Stimulated activated naive CD8-positive, alpha-beta T cell treated with anti-CD3 and anti-CD28 coated beads, Interleukin-15, amount 100 ng/mL, for 72 hours (primary cell): ENCODE measurements at regions not wholly inside any gene's neighbourhood (a gene's known extent, or its start where the extent isn't known, plus 50 kb on each side); places are given as distances from the start of the nearest gene placed in this dataset.
A peak's percentile ranks its signal among the peaks of the same experiment; 100 is the strongest.
"Not testable (repeated sequence)": the region's sequence is repeated elsewhere in the genome, so short reads cannot be mapped to it uniquely, and the experiment has no call there.

Experiments
- ATAC-seq: fragments of 150-1000 bp; cut with Tn5 transposase; 2 replicates; pipeline ENCODE4 v1.10.0; 2021; ENCODE audit warnings: mild to moderate bottlenecking, moderate library complexity
- DNase-seq, 2 donors: peaks; one replicate each; pipeline ENCODE4 v3.0.0; 2021 to 2022
- H3K27ac Mint-ChIP-seq, 2 donors: one replicate each; pipeline ENCODE4 v1.8.0; 2022; ENCODE audit warnings: mild to moderate bottlenecking in 2 of 2, mixed read lengths in 2 of 2, moderate library complexity in 2 of 2
- H3K27me3 Mint-ChIP-seq: one replicate; pipeline ENCODE4 v1.8.0; 2022; ENCODE audit warnings: mixed read lengths
- H3K4me1 Mint-ChIP-seq: one replicate; pipeline ENCODE4 v1.8.0; 2022; ENCODE audit warnings: mild to moderate bottlenecking, mixed read lengths
- H3K4me3 Mint-ChIP-seq, 2 donors: one replicate each; pipeline ENCODE4 v1.8.0; 2022; ENCODE audit warnings: mild to moderate bottlenecking in 2 of 2, mixed read lengths in 2 of 2, moderate library complexity in 1 of 2
- H3K9me3 Mint-ChIP-seq, 2 donors: one replicate each; pipeline ENCODE4 v1.8.0; 2022; ENCODE audit warnings: mixed read lengths in 2 of 2

DNA sequence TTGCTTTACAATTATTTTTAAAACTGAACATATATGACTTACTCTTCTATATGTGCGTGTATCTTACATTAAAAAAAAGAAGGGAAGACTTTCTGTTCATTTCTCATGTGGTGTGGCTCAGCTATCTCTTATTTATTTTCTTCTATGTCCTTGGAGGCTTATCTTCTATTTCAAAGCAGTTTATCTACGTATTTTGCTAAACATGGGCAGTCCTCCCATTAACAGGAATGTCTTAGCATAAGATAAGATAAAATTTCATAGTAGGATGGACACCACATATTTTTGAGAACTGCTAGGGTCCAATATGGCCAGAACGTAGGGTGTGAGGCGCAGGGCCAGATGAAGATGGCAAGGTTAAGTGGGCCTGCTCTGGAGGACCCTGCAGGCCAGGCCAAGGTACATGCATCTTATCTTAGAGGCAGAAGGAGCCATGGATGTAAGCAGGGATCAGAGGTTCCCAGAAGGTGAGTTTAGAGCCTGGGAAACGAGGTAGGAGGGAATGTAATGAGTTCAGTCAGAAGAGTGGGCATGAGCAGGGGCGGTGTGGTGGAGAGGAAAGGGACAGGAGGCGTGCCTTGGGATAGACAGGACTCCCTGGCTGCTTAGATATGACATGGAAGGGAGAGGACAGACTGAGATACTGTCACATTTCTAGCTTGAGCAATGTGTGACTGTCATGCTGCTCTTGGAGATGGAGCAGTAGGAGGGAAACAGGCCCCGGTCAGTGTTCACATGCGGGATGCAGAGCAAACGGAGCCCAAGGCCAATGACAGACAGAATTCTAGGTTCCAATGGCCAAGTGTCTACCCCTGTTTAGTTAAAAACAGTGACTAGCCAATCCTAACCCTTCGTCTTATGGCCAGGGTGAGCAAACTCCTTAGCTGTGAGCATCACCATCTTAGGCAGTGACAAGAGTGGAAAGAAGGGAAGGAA, 68.6 kb upstream of the MEDAG start:
- Mint-ChIP-seq H3K4me3 (no peak overlapping the region), H3K4me1 (peaks cover 12% of the 10 kb centered on the region), H3K27ac (no peak overlapping the region), H3K9me3 (no peaks in the 10 kb centered on the region), H3K27me3 (peaks cover 33% of the 10 kb centered on the region)
- ATAC-seq (no peak), DNase-seq (no peak)

DNA sequence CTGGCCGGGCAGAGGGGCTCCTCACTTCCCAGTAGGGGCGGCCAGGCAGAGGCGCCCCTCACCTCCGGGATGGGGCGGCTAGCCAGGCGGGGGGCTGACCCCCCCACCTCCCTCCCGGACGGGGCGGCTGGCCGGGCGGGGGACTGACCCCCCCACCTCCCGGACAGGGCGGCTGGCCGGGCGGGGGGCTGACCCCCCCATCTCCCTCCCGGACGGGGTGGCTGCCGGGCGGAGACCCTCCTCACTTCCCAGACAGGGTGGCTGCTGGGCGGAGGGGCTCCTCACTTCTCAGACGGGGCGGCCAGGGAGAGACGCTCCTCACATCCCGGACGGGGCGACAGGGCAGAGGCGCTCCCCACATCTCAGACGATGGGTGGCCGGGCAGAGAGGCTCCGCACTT, 66.4 kb upstream of the MEDAG start:
- not testable (repeated sequence) for H3K4me1 Mint-ChIP-seq, H3K4me3 Mint-ChIP-seq, H3K9me3 Mint-ChIP-seq, H3K27ac Mint-ChIP-seq, ATAC-seq, DNase-seq
- peaks cover 14% of the 10 kb centered on the region for H3K27me3 Mint-ChIP-seq

DNA sequence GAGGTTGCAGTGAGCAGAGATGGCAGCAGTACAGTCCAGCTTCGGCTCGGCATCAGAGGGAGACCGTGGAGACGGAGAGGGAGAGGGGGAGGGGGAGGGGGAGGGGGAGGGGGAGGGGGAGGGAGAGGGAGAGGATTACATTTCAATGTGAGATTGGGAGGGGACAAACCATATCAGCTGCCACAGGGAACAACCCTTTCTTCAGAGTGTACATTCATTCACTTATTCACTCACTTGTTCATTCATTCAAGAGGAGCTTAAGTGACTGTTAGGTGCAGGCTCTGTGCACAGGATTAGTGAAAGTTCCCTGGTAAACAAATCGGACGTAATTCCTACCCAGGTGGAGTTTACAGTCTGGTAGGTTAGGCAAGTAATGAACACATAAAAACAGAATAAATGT, 65.6 kb upstream of the MEDAG start:
- DNase-seq (no peak), ATAC-seq (no peak)
- Mint-ChIP-seq H3K4me1 (no peaks in the 10 kb centered on the region), H3K27ac (no peak overlapping the region), H3K4me3 (no peak overlapping the region), H3K27me3 (peaks cover 10% of the 10 kb centered on the region), H3K9me3 (no peaks in the 10 kb centered on the region)

DNA sequence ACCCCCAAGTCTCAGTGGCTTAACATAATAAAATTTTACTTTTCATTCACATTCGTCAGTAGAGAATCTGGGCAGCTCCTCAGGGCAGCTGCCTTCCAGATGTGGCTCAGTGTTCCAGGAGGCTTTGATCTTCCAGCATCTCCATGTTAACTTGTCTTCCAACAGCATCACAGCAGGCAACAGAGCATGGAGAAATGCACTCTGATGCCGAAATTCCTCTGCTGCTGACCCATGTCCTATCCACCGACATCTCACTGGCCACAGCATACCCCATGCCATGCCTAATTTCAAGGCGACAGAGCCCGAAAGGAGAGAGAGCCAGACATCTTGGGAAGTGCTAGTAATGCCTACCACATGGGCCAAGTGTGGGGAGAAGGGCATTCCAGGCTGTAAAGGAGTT, 64.9 kb upstream of the MEDAG start:
- no peak overlapping the region for H3K27ac Mint-ChIP-seq
- H3K4me1 Mint-ChIP-seq = no peaks in the 10 kb centered on the region
- DNase-seq (no peak), ATAC-seq (no peak)
- no peaks in the 10 kb centered on the region for H3K9me3 Mint-ChIP-seq
- H3K27me3 Mint-ChIP-seq = peaks cover 3% of the 10 kb centered on the region
- H3K4me3 Mint-ChIP-seq = no peak overlapping the region

DNA sequence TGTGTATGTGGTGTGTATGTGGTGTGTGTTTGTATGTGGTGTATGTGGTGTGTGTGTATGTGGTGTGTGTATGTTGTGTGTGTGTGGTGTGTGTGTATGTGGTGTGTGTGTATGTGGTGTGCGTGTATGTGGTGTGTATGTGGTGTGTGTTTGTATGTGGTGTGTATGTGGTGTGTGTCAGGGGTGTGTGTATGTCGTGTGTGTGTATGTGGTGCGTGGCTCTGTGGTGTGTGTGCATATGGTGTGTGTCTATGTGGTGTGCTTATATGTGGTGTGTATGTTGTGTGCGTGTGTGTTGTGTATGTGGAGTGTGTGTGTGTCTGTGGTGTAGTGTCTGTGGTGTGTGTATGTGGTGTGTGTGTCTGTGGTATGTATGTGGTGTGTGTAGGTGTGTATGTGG, 62.5 kb upstream of the MEDAG start:
- no peak for ATAC-seq
- Mint-ChIP-seq H3K4me3 (no peak overlapping the region), H3K4me1 (peaks cover 9% of the 10 kb centered on the region), H3K9me3 (no peaks in the 10 kb centered on the region), H3K27ac (no peak overlapping the region), H3K27me3 (no peaks in the 10 kb centered on the region)
- no peak for DNase-seq

DNA sequence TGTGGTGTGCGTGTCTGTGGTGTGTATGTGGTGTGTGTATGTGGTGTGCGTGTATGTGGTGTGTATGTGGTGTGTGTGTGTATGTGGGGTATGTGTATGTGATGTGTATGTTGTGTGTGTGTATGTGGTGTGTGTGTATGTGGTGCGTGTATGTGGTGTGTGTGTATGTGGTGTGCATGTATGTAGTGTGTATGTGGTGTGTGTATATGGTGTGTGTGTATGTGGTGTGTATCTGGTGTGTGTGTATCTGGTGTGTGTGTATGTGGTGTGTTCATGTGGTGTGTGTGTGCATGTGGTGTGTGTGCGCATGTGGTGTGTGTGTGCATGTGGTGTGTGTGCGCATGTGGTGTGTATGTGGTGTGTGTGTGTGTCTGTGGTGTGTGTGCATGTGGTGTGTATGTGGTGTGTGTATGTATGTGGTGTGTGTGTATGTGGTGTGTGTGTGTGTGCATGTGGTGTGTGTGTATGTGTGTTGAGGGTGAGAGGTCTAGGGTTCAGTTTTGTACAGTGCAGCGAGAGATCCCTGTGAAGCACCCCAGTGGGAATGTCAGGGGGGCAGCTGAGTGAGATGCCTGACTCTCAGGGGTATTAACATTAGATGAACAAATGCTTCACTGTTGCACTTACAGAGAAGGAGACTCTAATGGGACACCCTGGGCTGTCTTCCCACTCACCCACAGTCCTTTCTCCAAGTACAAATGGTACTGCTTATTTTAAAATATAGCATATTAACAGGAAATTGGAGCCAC, 61.3 kb upstream of the MEDAG start:
- ATAC-seq = peak; percentile 24
- Mint-ChIP-seq H3K27ac (no peak overlapping the region), H3K4me1 (peaks cover 9% of the 10 kb centered on the region), H3K4me3 (no peak overlapping the region), H3K9me3 (no peaks in the 10 kb centered on the region), H3K27me3 (no peaks in the 10 kb centered on the region)
- no peak for DNase-seq

DNA sequence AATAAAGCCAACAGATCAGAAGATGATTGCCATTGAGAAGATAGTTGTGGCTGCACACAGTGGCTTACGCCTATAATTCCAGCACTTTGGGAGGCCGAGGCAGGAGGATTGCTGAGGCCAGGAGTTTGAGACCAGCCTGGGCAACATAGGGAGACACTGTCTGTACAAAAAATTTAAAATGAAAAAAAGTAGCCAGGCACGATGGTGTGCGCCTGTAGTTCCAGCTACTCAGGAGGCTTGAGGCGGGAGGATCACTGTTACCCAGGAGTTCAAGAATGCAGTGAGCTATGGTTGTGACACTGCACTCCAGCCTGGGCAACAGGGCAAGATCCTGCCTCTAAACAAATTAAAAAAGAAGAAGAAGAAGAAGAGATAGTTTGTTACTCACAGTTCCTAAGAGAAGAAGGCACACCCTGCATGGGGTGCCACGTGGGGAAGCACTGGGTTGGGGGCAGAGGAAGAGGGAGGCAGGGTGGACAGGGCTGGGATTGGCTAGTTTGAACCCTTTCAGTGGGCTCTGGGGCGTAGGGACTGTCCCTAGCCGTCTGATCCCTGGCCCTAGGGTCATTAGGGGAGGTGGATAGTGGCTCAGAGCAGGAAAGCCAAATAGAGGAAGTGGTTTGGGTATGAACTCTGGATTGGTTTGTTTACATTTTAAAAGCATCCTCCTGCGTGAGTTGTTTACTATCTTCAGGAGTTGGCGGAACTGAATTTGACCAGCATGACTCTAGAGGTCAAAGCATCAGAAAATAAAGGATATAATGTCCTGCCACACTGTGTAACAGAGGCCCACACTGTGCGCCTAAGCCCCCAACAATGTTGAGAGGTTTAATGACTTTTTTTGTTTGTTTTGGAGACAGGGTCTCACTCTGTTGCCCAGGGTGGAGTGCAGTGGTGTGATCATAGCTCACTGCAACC, 60.5 kb upstream of the MEDAG start:
- ATAC-seq = no peak

DNA sequence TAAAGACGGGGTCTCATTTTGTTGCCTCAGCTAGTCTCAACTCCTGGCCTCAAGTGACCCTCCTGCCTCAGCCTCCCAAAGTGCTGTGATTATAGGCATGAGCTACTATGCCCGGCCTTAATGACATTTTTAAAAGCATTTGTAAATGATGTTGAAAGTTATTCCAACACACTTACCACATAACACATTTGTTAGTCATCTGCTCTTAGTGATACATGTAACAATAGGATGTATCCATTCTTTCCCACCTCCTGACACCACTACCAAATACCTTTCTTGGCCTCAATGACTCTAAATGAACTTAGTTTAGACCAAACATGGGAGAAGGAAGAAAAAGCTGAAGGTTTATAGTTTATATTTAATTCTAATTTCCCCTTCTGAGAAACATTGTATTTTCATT, 59.8 kb upstream of the MEDAG start:
- ATAC-seq = no peak

More for the DNA sequence above, 60.5 kb upstream of the MEDAG start:
- DNase-seq = no peak
- H3K4me3 Mint-ChIP-seq = no peak overlapping the region
- H3K27ac Mint-ChIP-seq = peak overlapping the region in 1 of 2 donors; percentile 41
- no peaks in the 10 kb centered on the region for H3K9me3 Mint-ChIP-seq
- H3K4me1 Mint-ChIP-seq = peaks cover 9% of the 10 kb centered on the region
- H3K27me3 Mint-ChIP-seq = no peaks in the 10 kb centered on the region

DNA sequence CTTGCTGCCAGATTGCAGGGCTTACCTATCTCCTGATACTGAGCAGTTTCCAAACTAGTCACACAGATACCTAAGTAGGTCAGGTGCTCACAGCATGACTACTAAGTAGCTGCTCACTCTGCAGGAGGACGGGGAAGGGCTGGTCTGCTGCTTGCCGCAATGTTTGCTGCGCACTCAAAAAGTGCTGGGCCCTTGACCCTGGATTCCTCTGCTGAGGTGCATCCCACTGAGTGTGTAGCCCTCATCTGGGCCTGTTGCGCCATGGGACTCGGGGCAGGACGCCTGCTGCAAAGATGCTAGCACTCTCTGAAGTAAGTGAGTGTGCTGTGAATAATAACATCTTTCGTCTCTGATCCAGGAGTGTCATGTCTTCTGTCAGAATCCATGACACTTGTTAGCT, 59.2 kb upstream of the MEDAG start:
- no peak overlapping the region for H3K4me3 Mint-ChIP-seq
- DNase-seq (no peak), ATAC-seq (no peak)
- no peak overlapping the region for H3K27ac Mint-ChIP-seq
- no peaks in the 10 kb centered on the region for H3K27me3 Mint-ChIP-seq
- H3K9me3 Mint-ChIP-seq = no peaks in the 10 kb centered on the region
- peaks cover 9% of the 10 kb centered on the region for H3K4me1 Mint-ChIP-seq

More for the DNA sequence above, 59.8 kb upstream of the MEDAG start:
- H3K27me3 Mint-ChIP-seq = no peaks in the 10 kb centered on the region
- no peak overlapping the region for H3K27ac Mint-ChIP-seq
- peaks cover 9% of the 10 kb centered on the region for H3K4me1 Mint-ChIP-seq
- no peak for DNase-seq
- no peaks in the 10 kb centered on the region for H3K9me3 Mint-ChIP-seq
- H3K4me3 Mint-ChIP-seq = no peak overlapping the region

DNA sequence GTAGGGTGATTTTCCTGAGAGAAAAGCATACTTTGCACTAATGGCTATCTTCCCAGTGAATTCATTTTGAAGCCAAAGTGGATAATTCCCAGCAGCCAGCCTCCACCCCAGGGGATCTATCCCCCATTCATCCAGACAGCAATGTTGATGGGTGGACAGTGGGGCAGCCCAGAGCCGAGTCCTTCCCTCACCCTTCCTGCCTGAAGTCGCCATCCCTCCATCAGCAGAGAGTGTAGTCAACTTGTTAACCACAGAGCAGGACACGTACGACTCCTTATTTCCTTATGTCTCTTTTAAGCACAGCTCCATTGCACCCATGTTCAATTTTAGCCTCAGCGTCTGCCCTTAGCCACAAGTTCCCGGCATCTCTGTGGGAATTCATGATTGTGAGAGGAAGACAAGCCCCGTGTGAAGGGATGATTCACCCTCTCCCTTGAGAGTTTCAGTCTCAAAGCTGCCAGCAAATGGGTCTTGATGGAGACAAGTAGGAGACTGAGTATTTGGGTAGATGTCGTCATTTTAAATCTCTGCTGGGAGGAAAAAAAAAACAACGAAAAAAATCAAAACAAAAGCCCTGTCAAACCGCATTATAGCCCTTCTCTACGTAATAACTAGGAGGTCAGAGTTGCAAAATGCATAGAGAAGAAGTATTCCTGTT, 58.3 kb upstream of the MEDAG start:
- peaks cover 6% of the 10 kb centered on the region for H3K27me3 Mint-ChIP-seq
- ATAC-seq (peak; percentile 52), DNase-seq (no peak)
- peaks cover 9% of the 10 kb centered on the region for H3K4me1 Mint-ChIP-seq
- no peak overlapping the region for H3K27ac Mint-ChIP-seq
- no peak overlapping the region for H3K4me3 Mint-ChIP-seq
- H3K9me3 Mint-ChIP-seq = no peaks in the 10 kb centered on the region

DNA sequence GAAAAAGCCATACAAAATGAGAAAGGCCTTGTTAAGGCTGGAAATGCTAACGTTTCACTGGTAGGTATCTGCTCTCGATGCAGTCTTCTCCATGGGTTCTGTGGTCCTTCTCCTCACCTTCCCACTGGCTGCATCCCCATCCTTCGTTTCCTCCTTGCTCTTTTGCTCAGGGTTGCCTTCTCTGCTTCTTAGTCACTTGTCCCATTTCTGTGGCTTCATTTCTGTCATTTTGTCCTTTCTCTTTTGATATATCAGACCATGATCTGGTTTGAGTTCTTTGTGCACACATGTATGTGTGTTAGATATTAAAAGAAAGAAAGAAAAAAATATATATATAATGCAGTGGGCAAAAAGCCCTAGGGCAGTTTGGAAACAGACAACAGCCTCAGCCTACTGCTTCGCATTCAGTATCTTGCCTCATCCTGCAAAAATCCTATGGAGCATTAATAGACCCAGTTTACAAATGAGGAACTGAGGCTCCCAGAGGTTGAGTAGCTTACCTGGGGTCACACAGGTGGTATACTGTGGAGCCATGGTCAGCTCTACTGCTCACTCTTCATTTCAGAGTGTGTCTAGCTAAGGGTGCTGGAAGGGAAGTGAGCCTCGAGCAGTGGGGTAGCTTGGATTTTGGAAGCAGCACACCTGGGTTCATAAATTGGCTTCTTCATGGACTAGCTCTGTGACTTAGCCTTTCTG, 57.6 kb upstream of the MEDAG start:
- H3K27ac Mint-ChIP-seq = no peak overlapping the region
- no peak overlapping the region for H3K4me3 Mint-ChIP-seq
- no peaks in the 10 kb centered on the region for H3K9me3 Mint-ChIP-seq
- peaks cover 9% of the 10 kb centered on the region for H3K4me1 Mint-ChIP-seq
- no peak for DNase-seq
- ATAC-seq = no peak
- peaks cover 7% of the 10 kb centered on the region for H3K27me3 Mint-ChIP-seq

DNA sequence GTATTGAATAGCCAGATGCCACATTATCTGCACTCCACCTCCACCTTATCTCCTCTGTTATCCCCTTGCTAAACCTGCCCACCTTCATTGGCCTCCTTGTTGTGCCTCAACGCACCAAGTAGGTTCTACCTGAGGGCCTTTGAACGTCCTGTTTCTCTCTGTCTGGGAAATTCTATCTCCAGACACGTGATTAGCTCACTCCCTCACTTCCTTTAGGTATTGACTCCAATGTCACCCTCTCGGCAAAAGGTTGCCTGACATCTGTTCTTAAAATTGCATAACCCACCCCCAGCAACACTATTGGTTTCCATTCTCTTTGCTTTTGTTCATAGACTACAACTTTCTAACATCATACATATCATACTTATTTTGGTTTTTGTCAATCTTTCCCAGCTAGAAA, 56.5 kb upstream of the MEDAG start:
- Mint-ChIP-seq H3K27ac (no peak overlapping the region), H3K27me3 (peaks cover 7% of the 10 kb centered on the region), H3K9me3 (no peaks in the 10 kb centered on the region), H3K4me3 (no peak overlapping the region), H3K4me1 (peaks cover 9% of the 10 kb centered on the region)
- no peak for ATAC-seq
- no peak for DNase-seq

DNA sequence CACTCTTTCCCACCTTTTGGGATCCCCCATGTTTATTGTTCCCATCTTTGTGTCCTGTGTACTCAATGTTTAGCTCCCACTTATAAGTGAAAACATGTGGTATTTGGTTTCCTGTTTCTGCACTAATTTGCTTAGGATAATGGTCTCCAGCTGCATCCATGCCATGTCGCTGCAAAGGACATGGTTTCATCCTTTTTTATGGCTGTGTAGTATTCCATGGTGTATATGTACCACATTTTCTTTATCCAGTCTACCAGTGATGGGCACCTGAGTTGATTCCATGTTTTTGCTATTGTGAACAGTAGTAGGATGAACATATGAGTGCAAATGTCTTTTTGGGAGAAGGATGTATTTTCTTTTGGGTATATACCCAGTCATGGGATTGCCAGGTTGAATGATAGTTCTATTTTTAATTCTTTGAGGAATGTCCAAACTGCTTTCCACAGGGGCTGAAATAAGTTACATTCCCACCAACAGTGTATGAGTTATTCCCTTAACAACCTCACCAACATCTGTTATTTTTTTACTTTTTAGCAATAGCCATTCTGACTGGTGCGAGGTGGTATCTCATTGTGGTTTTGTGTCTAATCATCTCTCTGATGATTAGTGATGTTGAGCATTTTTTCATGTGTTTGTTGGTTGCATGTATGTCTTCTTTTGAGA, 55.7 kb upstream of the MEDAG start:
- Mint-ChIP-seq H3K27ac (no peak overlapping the region), H3K27me3 (peaks cover 7% of the 10 kb centered on the region), H3K4me3 (no peak overlapping the region), H3K4me1 (peaks cover 9% of the 10 kb centered on the region), H3K9me3 (no peaks in the 10 kb centered on the region)
- ATAC-seq = no peak
- DNase-seq = no peak

DNA sequence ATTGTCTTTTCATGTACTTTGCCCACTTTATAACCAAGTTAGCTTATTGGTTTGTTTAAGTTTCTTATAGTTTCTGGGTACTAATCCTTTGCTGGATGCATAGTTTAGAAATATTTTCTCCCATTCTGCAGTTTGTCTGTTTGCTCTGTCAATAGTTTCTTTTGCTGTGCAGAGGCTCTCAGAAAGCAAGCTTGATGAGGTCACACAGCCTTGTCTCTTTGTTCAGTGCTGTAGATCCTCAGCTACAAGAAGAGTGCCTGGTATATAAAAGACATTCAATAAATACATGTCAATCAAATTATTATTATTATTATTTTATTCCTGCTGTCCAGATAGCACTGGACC, 55.2 kb upstream of the MEDAG start:
- DNase-seq (no peak), ATAC-seq (no peak)
- Mint-ChIP-seq H3K9me3 (no peaks in the 10 kb centered on the region), H3K4me1 (peaks cover 9% of the 10 kb centered on the region), H3K27ac (no peak overlapping the region), H3K27me3 (peaks cover 7% of the 10 kb centered on the region), H3K4me3 (no peak overlapping the region)
